Effector memory CD8-positive, alpha-beta T cell (primary cell): ENCODE measurements at regions not wholly inside any gene's neighbourhood (a gene's known extent, or its start where the extent isn't known, plus 50 kb on each side); places are given as distances from the start of the nearest gene placed in this dataset.
"Not testable (repeated sequence)": the region's sequence is repeated elsewhere in the genome, so short reads cannot be mapped to it uniquely, and the experiment has no call there.

ENCODE experiments used
- ATAC-seq: fragments of 150-1000 bp; cut with Tn5 transposase; replicated peaks from 2 replicates; pipeline ENCODE4 v1.10.0; 2021; ENCODE audit warnings: mild to moderate bottlenecking, moderate library complexity
- DNase-seq, 3 experiments: peaks; one replicate each; pipeline ENCODE4 v3.0.0; 2021
- H3K27ac Mint-ChIP-seq, 2 donors: one replicate each; pipeline ENCODE4 v1.8.0; 2022; ENCODE audit warnings: mild to moderate bottlenecking in 2 of 2, mixed read lengths in 2 of 2, moderate library complexity in 2 of 2
- H3K27me3 Mint-ChIP-seq, 2 donors: one replicate each; pipeline ENCODE4 v1.8.0; 2022; ENCODE audit warnings: mixed read lengths in 2 of 2
- H3K36me3 Mint-ChIP-seq: one replicate; pipeline ENCODE4 v1.8.0; 2022; ENCODE audit warnings: mild to moderate bottlenecking, moderate library complexity, mixed read lengths; ENCODE audit not compliant: insufficient read depth
- H3K4me1 Mint-ChIP-seq, 2 donors: one replicate each; pipeline ENCODE4 v1.8.0; 2022; ENCODE audit warnings: low read depth in 2 of 2, mixed read lengths in 2 of 2
- H3K4me3 Mint-ChIP-seq, 2 donors: one replicate each; pipeline ENCODE4 v1.8.0; 2022; ENCODE audit warnings: mild to moderate bottlenecking in 2 of 2, mixed read lengths in 2 of 2, moderate library complexity in 2 of 2
- H3K9me3 Mint-ChIP-seq, 2 donors: one replicate each; pipeline ENCODE4 v1.8.0; 2022; ENCODE audit warnings: mixed read lengths in 2 of 2

DNA sequence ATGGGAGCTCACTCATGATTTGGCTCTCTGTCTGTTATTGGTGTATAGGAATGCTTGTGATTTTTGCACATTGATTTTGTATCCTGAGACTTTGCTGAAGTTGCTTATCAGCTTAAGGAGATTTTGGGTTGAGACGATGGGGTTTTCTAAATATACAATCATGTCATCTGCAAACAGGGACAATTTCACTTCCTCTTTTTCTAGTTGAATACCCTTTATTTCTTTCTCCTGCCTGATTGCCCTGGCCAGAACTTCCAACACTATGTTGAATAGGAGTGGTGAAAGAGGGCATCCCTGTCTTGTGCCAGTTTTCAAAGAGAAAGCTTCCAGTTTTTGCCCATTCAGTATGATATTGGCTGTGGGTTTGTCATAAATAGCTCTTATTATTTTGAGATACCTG lies 173.8 kb upstream of the ZNF521 start:
- H3K4me3 Mint-ChIP-seq, DNase-seq, H3K4me1 Mint-ChIP-seq, ATAC-seq, H3K36me3 Mint-ChIP-seq, H3K9me3 Mint-ChIP-seq, H3K27ac Mint-ChIP-seq, H3K27me3 Mint-ChIP-seq: not testable (repeated sequence)

DNA sequence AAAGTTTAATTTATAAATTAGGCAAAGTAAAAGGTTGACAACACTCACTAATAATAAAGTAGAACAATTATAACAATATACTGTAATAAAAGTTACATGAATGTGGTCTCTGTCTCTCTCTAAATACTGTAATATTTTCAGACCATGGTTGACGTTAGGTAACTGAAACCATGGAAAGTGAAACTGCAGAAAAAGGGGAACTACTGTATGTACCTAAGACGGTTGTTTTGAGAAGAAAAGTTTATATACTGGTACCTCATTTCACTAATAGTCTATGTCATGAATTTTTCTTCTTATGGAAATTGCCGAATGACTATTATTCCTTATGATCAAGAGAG lies 166.7 kb upstream of the ZNF521 start:
- H3K9me3 Mint-ChIP-seq: peaks cover 5 to 6% of the 10 kb centered on the region in 2 donors
- ATAC-seq: no peak

DNA sequence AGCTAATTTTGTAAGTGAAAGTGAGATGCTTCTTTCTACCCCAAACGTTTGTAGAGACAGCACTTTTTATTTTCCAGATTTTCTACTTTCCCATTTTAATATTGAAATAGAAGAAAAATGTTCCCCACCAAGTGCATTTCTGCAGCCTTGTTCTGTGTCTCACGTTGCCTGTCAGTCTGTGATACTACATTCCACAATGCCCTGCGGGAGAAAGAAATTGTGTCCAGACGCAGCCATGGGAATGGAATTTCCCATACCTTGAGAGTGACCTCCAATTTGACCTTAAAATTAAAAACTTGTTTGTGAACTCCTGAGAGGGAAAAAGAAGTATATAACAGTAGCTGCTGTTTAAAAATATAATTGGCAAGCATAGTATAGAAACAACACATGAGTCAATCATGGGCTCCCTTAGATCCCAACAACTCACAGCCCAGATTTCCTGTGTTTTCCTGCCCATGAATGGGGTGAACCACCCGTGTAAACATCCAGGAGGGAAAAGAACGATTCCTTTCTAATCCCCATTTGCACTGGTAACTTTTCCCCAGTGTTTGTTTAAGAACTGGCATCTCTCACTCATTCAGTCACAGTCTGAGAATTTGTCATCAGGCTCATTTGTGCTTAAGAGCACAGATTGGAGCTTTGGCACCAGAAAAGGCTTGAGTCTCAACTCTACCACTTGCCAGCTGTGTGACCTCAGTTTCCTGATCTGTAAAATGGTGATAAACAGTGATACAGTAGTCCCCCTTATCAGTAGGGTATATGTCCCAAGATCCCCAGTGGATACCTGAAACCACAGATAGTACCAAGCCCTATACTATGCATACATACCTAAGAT lies 166.1 kb upstream of the ZNF521 start:
- Mint-ChIP-seq H3K4me3 (no peak overlapping the region), H3K36me3 (no peaks in the 10 kb centered on the region), H3K27me3 (no peaks in the 10 kb centered on the region), H3K27ac (no peak overlapping the region), H3K9me3 (peaks cover 6% of the 10 kb centered on the region in 2 donors), H3K4me1 (no peaks in the 10 kb centered on the region)
- no peak for ATAC-seq
- DNase-seq: no peak

More for the DNA sequence above, 166.7 kb upstream of the ZNF521 start:
- H3K36me3 Mint-ChIP-seq: no peaks in the 10 kb centered on the region
- no peak overlapping the region for H3K27ac Mint-ChIP-seq
- DNase-seq: no peak
- no peaks in the 10 kb centered on the region for H3K4me1 Mint-ChIP-seq
- no peaks in the 10 kb centered on the region for H3K27me3 Mint-ChIP-seq
- H3K4me3 Mint-ChIP-seq: no peak overlapping the region

DNA sequence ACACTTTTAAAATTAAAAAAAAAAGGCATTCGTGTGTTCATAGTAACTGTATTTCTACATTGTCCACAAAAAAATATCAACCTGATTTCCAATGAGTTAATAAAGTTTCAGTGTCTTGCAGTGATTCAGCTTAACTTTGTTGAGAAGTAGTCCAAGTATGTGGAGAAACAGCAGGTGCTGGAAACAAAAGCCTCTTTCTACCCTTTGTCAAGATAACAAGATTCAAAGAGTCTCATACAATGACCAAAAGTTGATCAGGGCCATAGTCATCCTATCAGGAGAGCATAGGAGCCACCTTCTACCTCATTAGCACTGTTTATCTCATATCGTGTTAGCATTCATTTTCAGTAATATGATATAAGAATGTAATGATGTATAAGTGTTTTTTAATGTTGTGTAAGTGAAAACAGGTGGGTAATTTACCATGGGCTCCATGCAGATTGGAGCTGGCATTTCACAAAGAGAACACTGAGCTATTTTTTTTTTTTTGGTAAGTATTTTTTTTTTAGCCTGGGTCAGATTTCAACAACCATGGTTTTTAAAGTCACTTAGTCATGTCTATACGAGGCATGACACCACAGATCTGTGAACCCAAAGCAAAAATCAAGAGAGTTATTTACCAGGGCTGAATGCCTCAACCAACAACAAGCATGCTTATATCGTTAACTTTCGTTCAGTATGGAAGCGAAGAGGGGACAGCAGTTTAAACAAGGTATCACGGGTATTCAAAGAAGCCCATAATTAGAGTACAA lies 165.0 kb upstream of the ZNF521 start:
- no peaks in the 10 kb centered on the region for H3K4me1 Mint-ChIP-seq
- no peaks in the 10 kb centered on the region for H3K27me3 Mint-ChIP-seq
- no peak overlapping the region for H3K27ac Mint-ChIP-seq
- H3K9me3 Mint-ChIP-seq: peaks cover 6% of the 10 kb centered on the region in 2 donors
- no peaks in the 10 kb centered on the region for H3K36me3 Mint-ChIP-seq
- no peak overlapping the region for H3K4me3 Mint-ChIP-seq
- DNase-seq (no peak), ATAC-seq (no peak)

- H3K27me3 Mint-ChIP-seq: no peaks in the 10 kb centered on the region
- no peak for DNase-seq
- H3K4me3 Mint-ChIP-seq: no peak overlapping the region
- no peak for ATAC-seq
- H3K27ac Mint-ChIP-seq: no peak overlapping the region
- peaks cover 6% of the 10 kb centered on the region in 2 donors for H3K9me3 Mint-ChIP-seq
- H3K36me3 Mint-ChIP-seq: no peaks in the 10 kb centered on the region
- H3K4me1 Mint-ChIP-seq: no peaks in the 10 kb centered on the region
Measured at GRCh38 chr18:25516121-25516520, 164.2 kb upstream of the ZNF521 start.

DNA sequence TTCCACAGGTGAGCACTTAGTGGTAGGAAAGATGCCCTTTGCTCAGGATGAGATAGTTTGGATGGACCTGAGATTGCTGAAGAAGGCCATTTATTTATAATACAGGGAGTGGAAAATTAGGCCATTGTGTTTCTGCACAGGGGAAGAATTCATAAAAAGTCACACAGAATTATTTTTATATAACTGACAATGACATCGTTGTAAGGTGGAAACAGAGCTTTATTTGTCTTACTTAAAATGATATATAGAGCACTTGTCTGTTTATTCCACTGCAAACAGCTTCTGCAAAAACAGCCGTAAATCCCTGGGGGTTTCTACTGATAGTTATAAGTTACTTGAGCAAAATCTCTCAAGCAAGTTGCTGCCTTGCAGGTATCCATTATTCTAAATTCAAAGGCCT lies 158.1 kb upstream of the ZNF521 start:
- H3K36me3 Mint-ChIP-seq: no peaks in the 10 kb centered on the region

GRCh38 chr18:25503567-25504081 lies 151.7 kb upstream of the ZNF521 start:
- no peak overlapping the region for H3K27ac Mint-ChIP-seq
- ATAC-seq (no peak), DNase-seq (no peak)
- no peaks in the 10 kb centered on the region for H3K27me3 Mint-ChIP-seq
- H3K36me3 Mint-ChIP-seq: no peaks in the 10 kb centered on the region
- no peak overlapping the region for H3K4me3 Mint-ChIP-seq
- peaks cover 0 to 7% of the 10 kb centered on the region in 2 donors for H3K9me3 Mint-ChIP-seq
- no peaks in the 10 kb centered on the region for H3K4me1 Mint-ChIP-seq

More for the DNA sequence above, 158.1 kb upstream of the ZNF521 start:
- H3K4me1 Mint-ChIP-seq: no peaks in the 10 kb centered on the region
- peaks cover 4 to 7% of the 10 kb centered on the region in 2 donors for H3K9me3 Mint-ChIP-seq
- no peak overlapping the region for H3K27ac Mint-ChIP-seq
- no peak overlapping the region for H3K4me3 Mint-ChIP-seq
- H3K27me3 Mint-ChIP-seq: no peaks in the 10 kb centered on the region
- DNase-seq: no peak
- no peak for ATAC-seq

DNA sequence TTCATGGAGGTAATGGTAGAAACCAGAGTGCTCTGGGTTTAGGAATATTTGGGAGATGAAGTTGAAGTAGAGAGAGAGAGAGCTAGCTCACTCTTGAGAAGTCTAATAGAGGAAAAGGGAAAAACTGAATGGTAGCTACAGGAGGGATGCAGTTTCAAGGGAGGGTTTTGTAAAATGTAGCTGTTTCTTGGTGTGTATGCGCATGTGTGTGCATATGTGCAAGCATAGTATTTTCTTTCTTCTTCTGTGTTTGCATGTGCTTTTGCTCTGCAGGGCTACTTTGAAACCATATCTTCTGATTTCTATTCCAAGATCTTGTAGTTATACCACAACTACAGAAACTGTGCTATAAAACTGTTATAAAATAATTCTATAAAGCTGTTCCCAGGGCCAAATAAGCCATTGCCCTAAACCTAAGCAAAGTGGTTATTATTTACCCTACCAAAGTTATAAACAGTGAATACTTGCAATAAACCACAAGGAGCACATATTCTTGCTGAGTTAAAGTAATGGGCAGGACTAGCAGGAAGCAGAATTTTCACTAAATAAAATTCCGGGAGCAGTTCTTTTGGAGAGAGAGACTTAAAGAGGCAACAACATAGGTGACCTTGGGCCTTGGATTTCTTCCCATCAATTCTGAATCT lies 145.3 kb upstream of the ZNF521 start:
- ATAC-seq: no peak
- no peaks in the 10 kb centered on the region for H3K36me3 Mint-ChIP-seq
- H3K4me3 Mint-ChIP-seq: no peak overlapping the region
- DNase-seq: no peak
- no peaks in the 10 kb centered on the region for H3K4me1 Mint-ChIP-seq
- peaks cover 6 to 9% of the 10 kb centered on the region in 2 donors for H3K9me3 Mint-ChIP-seq
- H3K27me3 Mint-ChIP-seq: no peaks in the 10 kb centered on the region
- no peak overlapping the region for H3K27ac Mint-ChIP-seq

GRCh38 chr18:25496544-25496943 lies 144.6 kb upstream of the ZNF521 start:
- Mint-ChIP-seq H3K4me3 (no peak overlapping the region), H3K27me3 (no peaks in the 10 kb centered on the region), H3K27ac (no peak overlapping the region), H3K9me3 (peaks cover 6 to 9% of the 10 kb centered on the region in 2 donors), H3K4me1 (no peaks in the 10 kb centered on the region), H3K36me3 (no peaks in the 10 kb centered on the region)
- ATAC-seq (no peak), DNase-seq (no peak)

GRCh38 chr18:25495606-25496005 lies 143.6 kb upstream of the ZNF521 start:
- ATAC-seq (no peak), DNase-seq (no peak)
- Mint-ChIP-seq H3K27me3 (peaks cover 0 to 4% of the 10 kb centered on the region in 2 donors), H3K9me3 (peaks cover 6 to 9% of the 10 kb centered on the region in 2 donors), H3K36me3 (no peaks in the 10 kb centered on the region), H3K4me1 (no peaks in the 10 kb centered on the region), H3K27ac (no peak overlapping the region), H3K4me3 (no peak overlapping the region)

GRCh38 chr18:25494888-25495287 lies 142.9 kb upstream of the ZNF521 start:
- ATAC-seq (no peak), DNase-seq (no peak)
- Mint-ChIP-seq H3K27ac (no peak overlapping the region), H3K9me3 (peaks cover 6 to 9% of the 10 kb centered on the region in 2 donors), H3K36me3 (no peaks in the 10 kb centered on the region), H3K4me3 (no peak overlapping the region), H3K27me3 (peaks cover 0 to 4% of the 10 kb centered on the region in 2 donors), H3K4me1 (no peaks in the 10 kb centered on the region)

GRCh38 chr18:25493401-25493800 lies 141.4 kb upstream of the ZNF521 start:
- Mint-ChIP-seq H3K9me3 (peaks cover 6 to 9% of the 10 kb centered on the region in 2 donors), H3K4me3 (no peak overlapping the region), H3K27ac (no peak overlapping the region), H3K36me3 (no peaks in the 10 kb centered on the region), H3K4me1 (no peaks in the 10 kb centered on the region), H3K27me3 (peaks cover 0 to 4% of the 10 kb centered on the region in 2 donors)
- DNase-seq (no peak), ATAC-seq (no peak)

DNA sequence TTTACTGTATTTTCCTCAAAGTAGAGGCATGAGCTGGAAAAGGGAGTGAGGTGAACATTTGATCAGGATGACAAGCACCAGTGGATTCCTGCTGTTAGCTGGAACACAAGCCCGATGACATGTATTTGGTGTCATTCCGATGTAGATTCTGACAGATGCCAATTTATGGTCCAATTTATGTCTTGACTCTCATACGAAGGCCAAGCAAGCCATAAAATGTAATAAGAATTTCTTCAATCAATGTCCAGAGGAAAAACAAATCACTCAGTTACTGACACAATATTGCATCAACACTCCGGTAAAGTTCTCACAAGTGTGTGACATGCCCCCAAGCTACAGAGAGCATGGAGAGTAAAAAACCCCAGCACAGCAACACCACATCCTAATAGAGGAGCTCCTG lies 138.3 kb upstream of the ZNF521 start:
- Mint-ChIP-seq H3K9me3 (peaks cover 0 to 1% of the 10 kb centered on the region in 2 donors), H3K27ac (no peak overlapping the region), H3K27me3 (peaks cover 0 to 4% of the 10 kb centered on the region in 2 donors), H3K4me1 (no peaks in the 10 kb centered on the region), H3K36me3 (no peaks in the 10 kb centered on the region), H3K4me3 (no peak overlapping the region)
- DNase-seq: no peak
- no peak for ATAC-seq
